Transverse colon (tissue), 4 donors: ENCODE measurements at regions not wholly inside any gene's neighbourhood (a gene's known extent, or its start where the extent isn't known, plus 50 kb on each side); places are given as distances from the start of the nearest gene placed in this dataset.

Source experiments
- CTCF ChIP-seq, 5 experiments: fragments of 200-600 bp in 3 of 5; fragments of 450-650 bp in 2 of 5; sonication (generic) in 3 of 5; IDR thresholded peaks; 1 replicate in 2 of 5; 2 replicates in 3 of 5; pipeline ENCODE4 v1.5.1; 2016 to 2017; ENCODE audit warnings: antibody characterized with exemption in 5 of 5, inconsistent platforms in 3 of 5, mild to moderate bottlenecking in 2 of 5, moderate library complexity in 1 of 5
- EP300 ChIP-seq: sonication (generic); formaldehyde crosslinking; IDR thresholded peaks from one replicate; pipeline ENCODE4 v1.6.1; 2017; ENCODE audit warnings: antibody characterized with exemption, low read depth
- POLR2A ChIP-seq: fragments of 450-650 bp; IDR thresholded peaks from one replicate; pipeline ENCODE4 v1.6.1; 2016; ENCODE audit warnings: antibody characterized with exemption, mild to moderate bottlenecking, moderate library complexity
- POLR2AphosphoS5 ChIP-seq, 3 donors: sonication (generic); formaldehyde crosslinking; IDR thresholded peaks; one replicate each; pipeline ENCODE4 v1.6.1; 2016; ENCODE audit warnings: antibody characterized with exemption in 3 of 3

GRCh38 chr6:141301779-141302178 is 830.9 kb upstream of the GJE1 start:
- TF ChIP-seq CTCF (IDR thresholded peaks at IDR 0.05), result no peak
- TF ChIP-seq EP300, result no peak
- TF ChIP-seq POLR2A, result no peak
- TF ChIP-seq POLR2AphosphoS5 (IDR thresholded peaks at IDR 0.05), result no peak
